K562 (cell line): ENCODE measurements at regions not wholly inside any gene's neighbourhood (a gene's known extent, or its start where the extent isn't known, plus 50 kb on each side); places are given as distances from the start of the nearest gene placed in this dataset.
A peak's percentile ranks its signal among the peaks of the same experiment; 100 is the strongest.

Source experiments
- DMBX1 ChIP-seq: fragments of 250-450 bp; sonication (Bioruptor Pico); IDR thresholded peaks from 2 replicates; pipeline ENCODE4 v1.8.0; 2022; ENCODE audit warnings: inconsistent platforms, mild to moderate bottlenecking, moderate library complexity, borderline replicate concordance
- ERF ChIP-seq: fragments of 450-650 bp; formaldehyde crosslinking; IDR thresholded peaks from 2 replicates; pipeline ENCODE4 v1.4.0; 2020; ENCODE audit warnings: mild to moderate bottlenecking, mixed read lengths
- LEF1 ChIP-seq: fragments of 450-650 bp; IDR thresholded peaks from 2 replicates; pipeline ENCODE4 v1.6.1; 2016; ENCODE audit warnings: mild to moderate bottlenecking
- MAFF ChIP-seq: IDR thresholded peaks from 2 replicates; pipeline ENCODE4 v1.6.1; 2012; ENCODE audit warnings: low read length, improper control_type of control experiment
- MAFG ChIP-seq: fragments of 450-650 bp; conservative IDR thresholded peaks from 2 replicates; pipeline ENCODE4 v1.6.1; 2016; ENCODE audit warnings: missing genetic modification characterization, missing compliant biosample characterization
- MAFK ChIP-seq: IDR thresholded peaks from 2 replicates; pipeline ENCODE4 v1.6.1; 2011; ENCODE audit warnings: low read length, improper control_type of control experiment
- MYC ChIP-seq, 2 experiments: fragments of 250-450 bp in 1 of 2; sonication (Bioruptor Pico) in 1 of 2; IDR thresholded peaks; 2 replicates each; pipeline versions ENCODE4 v1.5.1 to v1.6.1; 2012 to 2021; ENCODE audit warnings: low read depth in 2 of 2, borderline replicate concordance in 1 of 2, improper control_type of control experiment in 1 of 2, low read length in 1 of 2, mild to moderate bottlenecking in 1 of 2, moderate library complexity in 1 of 2
- PML ChIP-seq: IDR thresholded peaks from 2 replicates; pipeline ENCODE4 v1.6.1; 2012; ENCODE audit warnings: low read length, inconsistent platforms
- RFX1 ChIP-seq: fragments of 450-650 bp; IDR thresholded peaks from 2 replicates; pipeline ENCODE4 v1.6.1; 2016; ENCODE audit warnings: mild to moderate bottlenecking, moderate library complexity
- RNF2 ChIP-seq: sonication (generic); IDR thresholded peaks from 2 replicates; pipeline ENCODE4 v1.6.1; 2016
- THRAP3 ChIP-seq: fragments of 450-650 bp; IDR thresholded peaks from 2 replicates; pipeline ENCODE4 v1.6.1; 2016; ENCODE audit warnings: mild to moderate bottlenecking, inconsistent platforms, borderline replicate concordance
- ZKSCAN8 ChIP-seq: fragments of 200-800 bp; sonication (Bioruptor generic); IDR thresholded peaks from 2 replicates; pipeline ENCODE4 v1.6.1; 2016; ENCODE audit warnings: missing genetic modification characterization, missing compliant biosample characterization
- ZNF316 ChIP-seq: fragments of 450-650 bp; IDR thresholded peaks from 2 replicates; pipeline ENCODE4 v1.6.1; 2016
- TF ChIP-seq, protein P1 (sequence below), 2 experiments: fragments of 450-650 bp; formaldehyde crosslinking in 1 of 2; IDR thresholded peaks; 2 replicates each; pipeline versions ENCODE4 v1.4.0 to v1.6.1; 2014 to 2020; ENCODE audit warnings: mild to moderate bottlenecking in 2 of 2, borderline replicate concordance in 1 of 2, low read depth in 1 of 2

DNA sequence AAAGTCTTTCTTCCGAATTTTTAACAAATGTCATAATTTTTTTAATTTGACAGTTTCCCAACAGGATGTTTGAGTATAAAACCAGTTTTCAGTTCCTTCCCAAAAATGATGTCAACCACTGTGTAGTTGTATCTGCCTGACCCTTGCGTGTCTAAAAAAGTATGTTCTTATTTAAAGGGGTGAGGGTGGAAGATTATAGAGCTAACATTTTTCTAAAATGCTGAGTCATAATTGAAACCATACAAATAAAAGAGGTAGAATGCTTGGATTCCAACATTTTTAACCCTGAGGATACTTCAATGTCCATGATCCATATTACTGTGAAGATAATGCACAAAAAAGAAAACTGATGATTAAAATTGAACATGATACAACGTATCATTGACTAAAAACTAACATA lies 1388.8 kb downstream of the UQCRFS1 start (continued):
- TF ChIP-seq LEF1: no peak
- TF ChIP-seq ERF (CRISPR knock-in tag): no peak
- TF ChIP-seq MYC (IDR thresholded peaks at IDR 0.05; ENCODE audit: low read depth, low read length): no peak
- TF ChIP-seq MYC (CRISPR knock-in tag; IDR thresholded peaks at IDR 0.05; ENCODE audit: borderline replicate concordance, low read depth): no peak
- peak; percentile 34; the same call in 1 of the 2 replicates for TF ChIP-seq ZNF316
- TF ChIP-seq RNF2: no peak
- TF ChIP-seq DMBX1 (CRISPR knock-in tag): no peak
- no peak for TF ChIP-seq THRAP3
- TF ChIP-seq MAFF: peak; percentile 49
- TF ChIP-seq RFX1: no peak
- peak; percentile 24; the same call in 1 of the 2 replicates for TF ChIP-seq MAFK
- no peak for TF ChIP-seq PML
- TF ChIP-seq, protein P1, sequence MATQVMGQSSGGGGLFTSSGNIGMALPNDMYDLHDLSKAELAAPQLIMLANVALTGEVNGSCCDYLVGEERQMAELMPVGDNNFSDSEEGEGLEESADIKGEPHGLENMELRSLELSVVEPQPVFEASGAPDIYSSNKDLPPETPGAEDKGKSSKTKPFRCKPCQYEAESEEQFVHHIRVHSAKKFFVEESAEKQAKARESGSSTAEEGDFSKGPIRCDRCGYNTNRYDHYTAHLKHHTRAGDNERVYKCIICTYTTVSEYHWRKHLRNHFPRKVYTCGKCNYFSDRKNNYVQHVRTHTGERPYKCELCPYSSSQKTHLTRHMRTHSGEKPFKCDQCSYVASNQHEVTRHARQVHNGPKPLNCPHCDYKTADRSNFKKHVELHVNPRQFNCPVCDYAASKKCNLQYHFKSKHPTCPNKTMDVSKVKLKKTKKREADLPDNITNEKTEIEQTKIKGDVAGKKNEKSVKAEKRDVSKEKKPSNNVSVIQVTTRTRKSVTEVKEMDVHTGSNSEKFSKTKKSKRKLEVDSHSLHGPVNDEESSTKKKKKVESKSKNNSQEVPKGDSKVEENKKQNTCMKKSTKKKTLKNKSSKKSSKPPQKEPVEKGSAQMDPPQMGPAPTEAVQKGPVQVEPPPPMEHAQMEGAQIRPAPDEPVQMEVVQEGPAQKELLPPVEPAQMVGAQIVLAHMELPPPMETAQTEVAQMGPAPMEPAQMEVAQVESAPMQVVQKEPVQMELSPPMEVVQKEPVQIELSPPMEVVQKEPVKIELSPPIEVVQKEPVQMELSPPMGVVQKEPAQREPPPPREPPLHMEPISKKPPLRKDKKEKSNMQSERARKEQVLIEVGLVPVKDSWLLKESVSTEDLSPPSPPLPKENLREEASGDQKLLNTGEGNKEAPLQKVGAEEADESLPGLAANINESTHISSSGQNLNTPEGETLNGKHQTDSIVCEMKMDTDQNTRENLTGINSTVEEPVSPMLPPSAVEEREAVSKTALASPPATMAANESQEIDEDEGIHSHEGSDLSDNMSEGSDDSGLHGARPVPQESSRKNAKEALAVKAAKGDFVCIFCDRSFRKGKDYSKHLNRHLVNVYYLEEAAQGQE (IDR thresholded peaks at IDR 0.05; ENCODE audit: borderline replicate concordance): no peak
- TF ChIP-seq, protein P1 (CRISPR knock-in tag; IDR thresholded peaks at IDR 0.05; ENCODE audit: low read depth): no peak
- TF ChIP-seq ZKSCAN8 (CRISPR knock-in tag): no peak
- TF ChIP-seq MAFG (tag): peak; percentile 17; the same call in 1 of the 2 replicates
- TF ChIP-seq, all 486 proteins: peak for 5
